NCI-H2196 (cell line): ENCODE measurements at regions not wholly inside any gene's neighbourhood (a gene's known extent, or its start where the extent isn't known, plus 50 kb on each side); places are given as distances from the start of the nearest gene placed in this dataset.
"Not testable (repeated sequence)": the region's sequence is repeated elsewhere in the genome, so short reads cannot be mapped to it uniquely, and the experiment has no call there.

Experiments used
- DNase-seq: peaks from one replicate; lab custom pipeline; 2025; ENCODE audit not compliant: unreplicated experiment; lab: John Stamatoyannopoulos, UW

DNA sequence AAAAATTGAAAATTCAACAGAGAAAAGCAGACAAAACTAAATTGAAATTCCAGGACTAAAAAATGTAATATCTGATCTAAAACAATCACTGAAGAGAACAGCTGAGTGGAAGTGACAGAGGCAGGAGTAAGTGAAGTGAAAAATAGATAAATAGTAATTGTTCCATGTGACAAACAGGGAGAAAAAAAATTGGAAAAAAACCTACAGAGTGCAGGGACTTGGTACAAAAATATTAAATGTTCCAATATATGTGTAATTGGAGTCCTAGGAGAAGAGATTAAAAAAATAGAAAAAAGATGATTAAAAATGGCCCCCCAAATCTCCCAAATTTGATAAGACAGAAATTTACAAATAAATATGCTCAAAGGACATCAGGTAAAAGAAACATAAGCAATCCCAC is 63.4 kb upstream of the NAMPT start:
- DNase-seq, result no peak

DNA sequence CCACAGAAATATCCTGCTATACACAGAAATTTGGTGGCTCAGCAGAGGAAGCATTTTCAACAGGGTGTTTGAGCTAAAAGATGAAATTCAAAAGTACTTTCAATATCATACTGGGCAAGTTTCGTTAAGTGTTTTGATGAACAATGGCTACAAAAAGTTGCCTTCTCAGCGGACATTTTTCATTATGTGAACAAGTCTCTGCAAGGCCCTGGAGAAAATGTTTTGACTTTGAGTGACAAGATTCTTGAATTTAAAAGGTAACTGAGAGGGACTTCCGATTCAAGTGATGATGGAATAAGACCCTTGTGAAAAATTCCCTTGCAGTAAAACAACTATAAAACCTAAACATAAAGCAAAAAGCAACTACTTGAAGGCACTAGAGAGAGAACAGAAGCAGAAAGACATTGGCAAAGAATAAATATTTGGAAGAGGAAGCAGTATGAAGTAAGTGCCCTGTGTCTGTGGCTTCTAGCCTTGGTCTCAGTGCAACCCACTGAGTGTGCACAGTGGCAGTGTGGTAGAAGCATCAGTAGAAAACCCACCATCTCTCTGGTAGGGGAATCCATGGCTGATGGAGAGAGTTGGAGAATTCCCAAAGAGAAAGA is 62.5 kb upstream of the NAMPT start:
- no peak for DNase-seq

DNA sequence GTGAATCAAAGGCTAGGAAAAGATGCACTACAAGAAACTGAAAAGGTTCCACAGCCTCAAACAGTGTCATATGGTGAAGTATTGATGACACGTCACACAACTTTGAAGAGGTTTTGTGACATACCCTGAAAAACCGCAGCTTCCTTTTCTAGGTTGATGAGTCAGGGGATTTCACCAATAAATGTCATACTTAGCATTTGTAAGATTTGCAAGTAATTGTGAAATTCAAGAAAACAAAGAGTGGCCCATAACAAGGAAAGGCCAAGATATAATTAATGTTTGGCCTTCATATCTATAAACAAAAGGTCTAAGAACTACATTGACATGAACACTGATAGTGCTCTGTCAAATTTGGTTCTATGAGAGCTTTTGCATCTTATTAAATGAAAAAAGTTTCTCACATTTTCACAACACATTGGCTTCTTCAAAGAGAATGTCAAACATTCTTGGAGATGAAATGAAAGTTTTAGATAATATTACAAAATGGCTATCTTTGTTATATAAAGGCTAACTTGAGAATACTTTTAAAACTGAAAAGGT is 62.0 kb upstream of the NAMPT start:
- no peak for DNase-seq

DNA sequence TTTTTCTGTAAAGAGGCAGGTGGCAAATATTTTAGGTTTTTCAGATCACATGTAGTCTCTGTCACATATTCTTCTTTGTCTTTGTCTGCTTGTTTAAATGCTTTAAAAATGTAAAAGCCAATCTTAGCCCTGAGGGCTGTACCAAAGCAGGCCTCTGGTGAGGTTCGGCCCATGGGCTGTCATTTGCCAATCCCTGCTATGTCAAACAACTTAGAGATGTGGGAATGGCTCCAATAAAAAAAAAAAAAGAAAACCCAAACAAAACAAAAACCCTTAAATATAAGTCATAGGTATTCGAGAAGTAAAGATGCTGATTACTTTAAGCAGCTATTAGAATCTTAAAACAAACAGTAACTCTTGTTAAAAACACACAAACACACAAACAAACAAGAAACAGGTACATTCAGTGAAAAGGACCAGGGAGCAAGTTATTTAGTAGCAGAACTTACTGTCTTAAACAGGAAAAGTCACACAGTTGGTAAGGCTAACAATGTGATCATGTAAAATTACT is 61.4 kb upstream of the NAMPT start:
- no peak for DNase-seq

DNA sequence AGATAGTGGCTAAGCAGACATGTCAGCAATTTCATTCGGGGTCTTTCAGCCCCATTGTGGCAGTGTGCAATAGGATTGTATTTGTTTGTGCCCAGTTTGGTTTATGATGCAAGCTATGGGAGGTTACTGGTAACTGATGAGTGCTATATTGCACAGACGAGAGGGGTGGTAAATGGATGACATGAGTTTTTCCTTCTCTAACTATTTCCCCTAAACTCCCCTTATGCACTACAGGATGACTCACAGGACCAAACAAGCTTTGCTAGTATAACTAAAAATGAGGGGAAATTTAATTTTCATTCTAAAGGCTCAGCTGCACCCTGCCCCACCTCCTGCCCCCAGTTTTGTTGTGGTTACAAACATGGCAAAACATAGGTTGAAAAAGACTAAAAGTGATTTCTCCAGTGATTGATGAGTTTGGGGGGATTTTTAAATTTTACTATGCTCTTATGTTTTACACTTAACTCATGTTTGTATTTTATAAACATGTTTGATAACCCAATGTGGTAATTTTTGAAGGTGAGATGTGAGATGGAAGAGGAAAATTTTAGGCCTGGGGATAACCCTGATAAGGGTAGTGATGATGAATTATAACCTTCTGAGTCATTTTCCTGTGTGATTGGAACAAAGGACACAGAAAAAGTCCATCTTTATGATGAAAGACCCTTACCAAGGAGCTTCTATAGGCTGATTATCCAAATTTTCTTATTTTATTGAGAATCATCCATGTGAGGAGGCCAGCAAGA is 60.8 kb upstream of the NAMPT start:
- DNase-seq, result no peak

DNA sequence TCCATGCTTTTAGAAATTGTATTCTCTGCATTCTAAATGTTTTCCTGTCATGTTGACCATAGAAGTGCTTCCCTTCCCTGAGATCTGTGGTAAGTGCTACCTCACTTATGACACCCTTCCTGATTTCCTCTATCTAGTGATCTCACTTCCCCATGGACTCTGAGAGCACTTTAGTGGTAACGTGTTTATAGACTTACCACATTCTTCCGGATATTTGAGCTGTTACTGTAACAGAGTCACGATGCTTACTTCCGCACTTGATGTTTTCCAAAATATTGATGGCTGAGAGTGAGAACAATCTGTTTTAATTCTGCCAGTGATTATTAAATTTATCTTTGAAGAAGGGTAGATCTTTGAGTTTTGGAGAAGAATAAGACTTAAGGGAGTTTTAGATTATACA is 60.1 kb upstream of the NAMPT start:
- DNase-seq, result no peak

DNA sequence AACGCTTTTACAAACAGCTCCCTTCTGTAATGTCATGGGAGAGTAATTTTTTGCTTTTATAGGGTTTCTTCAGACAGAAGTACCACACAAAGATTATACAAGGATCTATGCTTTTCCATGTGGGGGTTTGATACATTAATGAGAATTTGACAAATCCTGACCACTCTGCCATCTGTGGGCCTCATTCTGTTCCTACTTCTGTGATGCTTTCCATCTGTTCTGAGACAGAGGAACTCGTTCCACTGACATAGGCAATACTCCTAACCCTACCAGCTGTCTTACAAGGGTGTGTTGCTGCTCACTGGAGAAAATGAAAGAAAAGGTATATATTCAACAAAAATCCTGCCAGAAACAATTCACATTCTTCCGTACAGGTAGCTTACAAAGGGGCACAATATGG is 59.4 kb upstream of the NAMPT start:
- no peak for DNase-seq

DNA sequence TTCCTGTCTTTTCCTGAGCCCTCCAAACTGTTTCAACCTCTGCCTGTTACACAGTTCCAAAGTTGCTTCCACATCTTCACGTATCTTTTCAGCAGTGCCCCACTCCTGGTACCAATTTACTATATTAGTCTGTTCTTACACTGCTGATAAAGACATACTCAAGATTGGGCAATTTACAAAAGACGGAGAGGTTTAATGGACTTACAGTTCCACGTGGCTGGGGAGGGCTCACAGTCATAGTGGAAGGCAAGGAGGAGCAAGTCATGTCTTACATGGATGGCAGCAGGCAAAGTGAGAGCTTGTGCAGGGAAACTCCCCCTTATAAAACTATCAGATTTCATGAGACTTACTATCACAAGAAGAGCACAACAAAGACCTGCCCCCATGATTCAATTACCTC is 57.3 kb upstream of the NAMPT start:
- not testable (repeated sequence) for DNase-seq

DNA sequence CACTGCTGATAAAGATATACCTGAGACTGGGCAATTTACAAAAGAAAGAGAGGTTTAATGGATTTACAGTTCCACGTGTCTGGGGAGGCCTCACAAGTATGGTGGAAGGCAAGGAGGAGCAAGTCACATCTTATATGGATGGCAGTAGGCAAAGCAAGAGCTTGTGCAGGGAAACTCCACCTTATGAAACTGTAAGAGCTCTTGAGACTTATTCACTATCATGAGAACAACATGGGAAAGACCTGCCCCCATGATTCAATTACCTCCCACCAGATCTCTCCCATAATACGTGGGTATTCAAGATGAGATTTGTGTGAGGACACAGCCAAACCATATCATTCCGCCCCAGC is 55.4 kb upstream of the NAMPT start:
- DNase-seq, result not testable (repeated sequence)

DNA sequence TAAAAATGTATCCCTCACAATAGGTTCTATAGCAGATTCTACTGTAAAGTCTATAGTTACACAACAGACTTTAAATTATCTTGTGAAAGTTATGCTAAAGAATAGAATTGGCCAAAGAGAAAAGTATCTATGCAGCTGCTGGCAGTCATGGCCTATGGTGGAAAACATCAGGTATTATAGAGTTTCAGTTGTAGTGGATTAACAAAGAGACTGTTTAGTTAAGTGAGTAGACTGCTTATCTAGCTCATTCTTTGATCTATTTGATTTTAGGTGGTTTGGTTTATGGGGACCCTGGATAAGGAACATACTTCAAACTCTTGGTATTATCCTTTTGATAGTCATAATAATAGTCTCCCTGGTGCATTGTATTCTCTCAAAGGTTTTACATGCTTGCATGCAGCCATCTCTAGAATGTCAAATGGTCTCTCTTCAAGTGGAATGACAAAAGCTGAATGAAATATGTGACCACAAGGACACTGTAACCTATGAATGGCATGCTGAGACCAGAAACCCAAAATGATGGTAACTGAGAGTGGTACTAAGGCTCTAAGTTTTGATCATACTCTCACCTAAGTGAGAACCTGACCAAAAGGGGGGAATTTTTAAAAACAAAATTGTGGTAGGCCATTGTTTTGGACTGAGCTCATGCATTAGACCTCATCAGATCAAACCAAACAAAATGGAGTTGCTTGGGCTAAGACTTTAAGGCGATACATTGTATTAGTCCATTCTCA is 54.9 kb upstream of the NAMPT start:
- no peak for DNase-seq

DNA sequence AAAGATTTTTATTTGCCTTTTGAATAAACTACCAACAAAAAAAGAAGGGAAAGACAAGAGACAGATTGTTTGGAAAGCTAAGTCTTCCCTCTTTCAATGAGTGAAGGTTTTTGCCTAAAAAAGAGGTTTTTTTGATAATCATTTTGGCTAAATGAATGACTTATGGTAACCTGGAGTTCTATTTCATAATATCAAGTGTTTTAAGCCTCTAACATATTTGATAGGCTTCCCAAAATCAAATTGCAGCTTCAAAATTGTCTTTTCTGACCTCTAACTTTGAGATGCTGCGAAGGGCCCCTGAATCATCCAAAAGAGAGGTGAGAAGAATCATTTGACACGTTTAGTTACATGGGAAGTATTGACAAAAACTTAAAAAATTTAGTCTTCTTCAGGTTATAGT is 53.0 kb upstream of the NAMPT start:
- DNase-seq, result no peak

DNA sequence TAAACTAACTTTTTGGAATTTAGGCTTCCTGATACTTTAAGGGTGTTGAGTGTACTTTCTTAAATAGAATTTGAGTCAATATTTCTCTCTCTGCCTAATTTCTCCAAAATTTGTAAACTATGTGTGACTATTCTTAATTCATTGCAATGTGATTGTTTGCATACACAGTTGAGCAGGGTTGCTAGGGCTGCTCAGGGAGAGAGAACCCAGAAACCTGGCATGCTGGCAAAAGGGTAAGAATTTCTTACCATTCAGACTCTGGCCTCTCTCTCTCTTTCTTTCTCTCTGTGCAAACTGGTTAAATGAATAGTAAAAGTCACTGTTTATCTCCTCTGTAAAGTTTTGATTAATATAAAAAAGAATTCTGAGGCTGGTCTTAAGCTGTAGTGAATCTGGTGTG is 51.0 kb upstream of the NAMPT start:
- DNase-seq, result no peak
